CD4-positive, CD25-positive, alpha-beta regulatory T cell (primary cell): ENCODE measurements at regions not wholly inside any gene's neighbourhood (a gene's known extent, or its start where the extent isn't known, plus 50 kb on each side); places are given as distances from the start of the nearest gene placed in this dataset.
"Not testable (repeated sequence)": the region's sequence is repeated elsewhere in the genome, so short reads cannot be mapped to it uniquely, and the experiment has no call there.

Source experiments
- ATAC-seq, 2 donors: fragments of 150-1000 bp; cut with Tn5 transposase; one replicate each; pipeline ENCODE4 v1.10.0; 2021; ENCODE audit warnings: low read depth in 2 of 2, moderate number of reproducible peaks in 2 of 2, moderate library complexity in 1 of 2
- DNase-seq, 3 donors: peaks; one replicate each; pipeline versions ENCODE4 v3.0.0 to v3.0.0-alpha.2; 2012 to 2022; ENCODE audit warnings: mixed read lengths in 1 of 3
- H3K27ac ChIP-seq: one replicate; pipeline ENCODE4 v1.7.0; 2013; ENCODE audit warnings: mild to moderate bottlenecking, low read length; ENCODE audit not compliant: insufficient read depth, poor library complexity, severe bottlenecking
- H3K27me3 ChIP-seq: one replicate; pipeline ENCODE4 v1.7.0; 2013; ENCODE audit warnings: low read length; ENCODE audit not compliant: control insufficient read depth, insufficient read depth
- H3K36me3 ChIP-seq: one replicate; pipeline ENCODE4 v1.7.0; 2013; ENCODE audit warnings: mild to moderate bottlenecking, low read length, moderate library complexity; ENCODE audit not compliant: control insufficient read depth, insufficient read depth
- H3K4me1 ChIP-seq: 2 replicates; pipeline ENCODE4 v1.7.0; 2013; ENCODE audit warnings: mild to moderate bottlenecking, low read length; ENCODE audit not compliant: insufficient read depth, control insufficient read depth, poor library complexity, severe bottlenecking
- H3K4me3 ChIP-seq: one replicate; pipeline ENCODE4 v1.7.0; 2013; ENCODE audit warnings: low read depth, mild to moderate bottlenecking, low read length, moderate library complexity
- H3K9me3 ChIP-seq, 2 experiments: 1 replicate in 1 of 2; 2 replicates in 1 of 2; pipeline ENCODE4 v1.7.0; 2013; ENCODE audit warnings: low read length in 2 of 2, mild to moderate bottlenecking in 1 of 2, moderate library complexity in 1 of 2; ENCODE audit not compliant: control insufficient read depth in 2 of 2
- H3K27ac Mint-ChIP-seq, 3 donors: one replicate each; pipeline ENCODE4 v1.8.0; 2020 to 2022; ENCODE audit warnings: mild to moderate bottlenecking in 3 of 3, mixed read lengths in 3 of 3, moderate library complexity in 2 of 3
- H3K27me3 Mint-ChIP-seq: one replicate; pipeline ENCODE4 v1.8.0; 2022; ENCODE audit warnings: mild to moderate bottlenecking, mixed read lengths
- H3K36me3 Mint-ChIP-seq: one replicate; pipeline ENCODE4 v1.8.0; 2020; ENCODE audit warnings: mixed read lengths
- H3K4me1 Mint-ChIP-seq, 4 donors: one replicate each; pipeline ENCODE4 v1.8.0; 2020 to 2022; ENCODE audit warnings: mixed read lengths in 4 of 4, mild to moderate bottlenecking in 1 of 4
- H3K4me3 Mint-ChIP-seq, 4 donors: one replicate each; pipeline ENCODE4 v1.8.0; 2020 to 2022; ENCODE audit warnings: mild to moderate bottlenecking in 4 of 4, mixed read lengths in 4 of 4, moderate library complexity in 3 of 4
- H3K9me3 Mint-ChIP-seq, 7 donors: one replicate each; pipeline ENCODE4 v1.8.0; 2020 to 2022; ENCODE audit warnings: mixed read lengths in 7 of 7, mild to moderate bottlenecking in 3 of 7, moderate library complexity in 2 of 7

DNA sequence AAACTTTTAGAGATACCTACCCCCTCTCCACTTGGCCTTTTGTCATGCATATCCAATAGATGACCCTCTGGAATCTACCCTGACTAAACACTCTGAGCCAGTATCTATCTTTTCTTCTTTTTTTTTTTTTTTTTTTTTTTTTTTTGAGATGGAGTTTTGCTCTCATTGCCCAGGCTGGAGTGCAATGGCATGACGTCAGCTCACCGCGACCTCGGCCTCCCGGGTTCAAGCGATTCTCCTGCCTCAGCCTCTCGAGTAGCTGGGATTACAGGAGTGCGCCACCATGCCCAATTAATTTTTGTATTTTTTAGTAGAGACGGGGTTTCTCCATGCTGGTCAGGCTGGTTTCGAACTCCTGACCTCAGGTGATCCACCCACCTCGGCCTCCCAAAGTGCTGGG lies 50.8 kb upstream of the GRIN2B start:
- DNase-seq, H3K4me1 ChIP-seq, H3K4me3 ChIP-seq, ATAC-seq, H3K36me3 Mint-ChIP-seq, H3K4me1 Mint-ChIP-seq, H3K9me3 ChIP-seq, H3K27ac ChIP-seq, H3K27me3 ChIP-seq, H3K27me3 Mint-ChIP-seq, H3K4me3 Mint-ChIP-seq, H3K27ac Mint-ChIP-seq, H3K36me3 ChIP-seq: not testable (repeated sequence)
- H3K9me3 Mint-ChIP-seq: peaks cover 0 to 10% (median 3%) of the 10 kb centered on the region in 7 donors

DNA sequence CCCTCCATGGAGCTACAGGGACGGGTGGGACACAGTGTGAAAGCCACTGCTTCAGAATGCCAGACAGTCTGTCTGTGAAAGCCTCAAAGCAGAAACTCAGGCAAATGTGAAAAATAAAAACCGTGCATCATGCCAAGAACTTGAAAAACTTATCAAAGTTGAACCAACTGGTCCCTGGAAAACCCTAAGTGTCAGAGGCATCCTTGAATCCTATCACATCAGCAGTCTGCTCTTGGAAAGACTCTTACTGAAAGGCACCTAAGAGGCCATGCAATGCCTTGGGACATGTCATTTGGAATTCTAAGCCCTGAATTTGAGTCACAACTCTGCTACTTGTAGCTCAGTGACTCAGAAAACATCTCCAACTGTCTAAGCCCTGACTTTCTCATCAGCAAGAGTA lies 62.4 kb upstream of the GRIN2B start:
- Histone ChIP-seq H3K27me3 (no peaks in the 10 kb centered on the region), H3K9me3 (no peaks in the 10 kb centered on the region), H3K36me3 (no peaks in the 10 kb centered on the region), H3K27ac (no peak overlapping the region), H3K4me1 (no peaks in the 10 kb centered on the region), H3K4me3 (no peak overlapping the region)
- Mint-ChIP-seq H3K36me3 (no peaks in the 10 kb centered on the region), H3K27ac (no peak overlapping the region), H3K9me3 (peaks cover 0 to 5% (median 2%) of the 10 kb centered on the region in 7 donors), H3K4me1 (no peaks in the 10 kb centered on the region), H3K4me3 (no peak overlapping the region), H3K27me3 (no peaks in the 10 kb centered on the region)
- ATAC-seq (no peak), DNase-seq (no peak)

DNA sequence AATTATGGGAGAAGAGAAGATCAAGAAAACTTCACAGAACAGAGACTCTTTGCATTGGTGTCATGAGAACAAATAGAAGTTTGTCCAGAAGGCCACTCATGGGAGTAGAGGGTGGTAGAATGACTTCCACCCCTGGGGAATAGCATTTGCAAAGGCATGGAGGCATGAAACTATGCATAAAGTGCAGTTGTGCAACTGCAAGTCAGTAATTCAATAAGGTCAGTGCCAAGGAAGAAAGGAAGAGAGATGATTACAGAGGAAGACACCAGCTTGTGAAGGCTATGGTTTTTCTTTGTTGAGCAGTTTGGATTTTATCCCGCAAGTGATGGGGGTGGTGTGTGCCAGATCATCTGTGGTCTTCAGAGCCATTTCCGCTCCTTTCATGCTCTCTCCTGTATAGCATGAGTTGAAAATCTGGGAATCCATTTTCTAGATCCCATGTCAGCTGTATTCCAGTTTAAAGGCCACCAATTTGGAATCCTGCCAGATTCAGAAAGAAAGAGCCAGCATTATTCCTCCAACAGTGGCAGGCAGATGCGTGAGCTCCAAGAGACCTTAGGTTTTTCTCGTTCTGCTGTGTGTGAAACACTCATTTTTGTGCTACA lies 67.6 kb upstream of the GRIN2B start:
- no peak overlapping the region for H3K4me3 Mint-ChIP-seq
- ATAC-seq: no peak
- no peaks in the 10 kb centered on the region for H3K4me1 Mint-ChIP-seq
- H3K9me3 ChIP-seq: no peaks in the 10 kb centered on the region
- H3K4me1 ChIP-seq: no peaks in the 10 kb centered on the region
- no peak overlapping the region for H3K4me3 ChIP-seq
- H3K36me3 Mint-ChIP-seq: no peaks in the 10 kb centered on the region
- no peaks in the 10 kb centered on the region for H3K36me3 ChIP-seq
- peaks cover 0 to 9% (median 0%) of the 10 kb centered on the region in 7 donors for H3K9me3 Mint-ChIP-seq
- no peaks in the 10 kb centered on the region for H3K27me3 Mint-ChIP-seq
- H3K27me3 ChIP-seq: no peaks in the 10 kb centered on the region
- H3K27ac Mint-ChIP-seq: no peak overlapping the region
- DNase-seq: no peak
- no peak overlapping the region for H3K27ac ChIP-seq

DNA sequence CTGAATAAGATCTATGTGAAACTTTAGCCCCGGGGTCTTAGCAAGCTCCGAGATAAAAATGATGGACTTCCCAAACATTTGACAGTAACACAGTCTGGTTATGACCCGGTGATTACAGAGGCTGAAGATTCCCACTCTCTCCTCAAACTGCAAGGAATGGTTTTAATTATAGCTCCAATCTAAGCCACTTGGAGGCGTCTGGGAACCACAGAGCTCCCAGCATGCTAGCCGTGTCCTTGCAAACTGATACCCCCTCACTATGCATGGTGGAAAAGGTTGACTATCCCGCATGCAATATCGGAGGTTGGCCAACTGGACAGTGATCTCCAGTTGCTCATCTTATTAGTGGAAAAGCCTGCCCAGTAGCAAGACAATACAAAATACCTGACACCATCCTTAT lies 76.5 kb upstream of the GRIN2B start:
- Histone ChIP-seq H3K9me3 (no peaks in the 10 kb centered on the region), H3K4me3 (no peak overlapping the region), H3K27me3 (no peaks in the 10 kb centered on the region), H3K4me1 (no peaks in the 10 kb centered on the region), H3K27ac (no peak overlapping the region), H3K36me3 (no peaks in the 10 kb centered on the region)
- Mint-ChIP-seq H3K4me3 (no peak overlapping the region), H3K36me3 (no peaks in the 10 kb centered on the region), H3K9me3 (peaks cover 0 to 4% (median 0%) of the 10 kb centered on the region in 7 donors), H3K4me1 (no peaks in the 10 kb centered on the region), H3K27ac (peak overlapping the region in 1 of 3 donors; percentile 27), H3K27me3 (no peaks in the 10 kb centered on the region)
- ATAC-seq (no peak), DNase-seq (no peak)

DNA sequence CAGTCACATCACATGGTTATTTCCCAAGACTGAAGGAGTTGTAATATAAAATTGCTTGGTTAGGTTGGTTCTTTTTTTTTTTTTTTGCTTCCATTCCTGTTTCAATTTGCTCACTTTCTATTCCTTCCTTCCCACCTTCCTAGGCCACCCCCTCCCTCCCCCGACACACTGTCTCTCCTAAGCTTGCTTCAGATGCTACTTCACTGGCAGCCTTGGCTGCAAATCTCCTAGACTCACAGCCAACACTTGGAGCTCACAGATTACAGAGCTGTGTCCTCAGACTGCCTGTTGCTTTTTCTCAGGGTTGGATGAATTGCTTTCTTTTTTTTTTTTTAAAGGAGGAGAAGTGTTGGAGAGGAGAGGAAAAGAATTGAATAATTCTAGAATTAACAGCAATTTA lies 77.3 kb upstream of the GRIN2B start:
- Mint-ChIP-seq H3K4me3 (no peak overlapping the region), H3K27ac (no peak overlapping the region), H3K4me1 (no peaks in the 10 kb centered on the region), H3K27me3 (no peaks in the 10 kb centered on the region), H3K9me3 (peaks cover 0 to 4% (median 0%) of the 10 kb centered on the region in 7 donors), H3K36me3 (no peaks in the 10 kb centered on the region)
- no peaks in the 10 kb centered on the region for H3K4me1 ChIP-seq
- no peaks in the 10 kb centered on the region for H3K27me3 ChIP-seq
- no peak for ATAC-seq
- DNase-seq: no peak
- no peak overlapping the region for H3K27ac ChIP-seq
- no peaks in the 10 kb centered on the region for H3K36me3 ChIP-seq
- H3K4me3 ChIP-seq: no peak overlapping the region
- no peaks in the 10 kb centered on the region for H3K9me3 ChIP-seq

DNA sequence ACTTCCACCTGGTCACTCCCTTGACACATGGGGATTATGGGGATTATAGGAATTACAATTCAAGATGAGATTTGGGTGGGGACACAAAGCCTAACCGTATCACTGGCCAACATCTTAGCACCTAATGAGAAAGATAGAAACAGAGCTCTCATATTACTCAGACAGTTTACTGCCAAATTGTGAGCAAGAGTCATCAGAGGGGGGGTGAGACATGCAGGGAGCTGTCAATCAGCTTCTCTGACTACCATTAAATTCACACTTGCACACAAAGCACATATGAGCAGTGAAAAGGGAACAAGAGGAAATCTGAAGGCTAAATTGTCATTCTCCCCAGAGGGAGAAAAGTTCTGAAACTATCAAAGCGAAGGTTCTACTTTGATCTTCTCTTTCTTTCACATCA lies 78.1 kb upstream of the GRIN2B start:
- H3K4me3 Mint-ChIP-seq: no peak overlapping the region
- H3K9me3 Mint-ChIP-seq: peaks cover 0 to 4% (median 0%) of the 10 kb centered on the region in 7 donors
- no peaks in the 10 kb centered on the region for H3K27me3 Mint-ChIP-seq
- H3K27me3 ChIP-seq: no peaks in the 10 kb centered on the region
- no peaks in the 10 kb centered on the region for H3K9me3 ChIP-seq
- no peaks in the 10 kb centered on the region for H3K36me3 ChIP-seq
- ATAC-seq: no peak
- H3K27ac ChIP-seq: no peak overlapping the region
- DNase-seq: no peak
- H3K4me1 Mint-ChIP-seq: no peaks in the 10 kb centered on the region
- H3K36me3 Mint-ChIP-seq: no peaks in the 10 kb centered on the region
- no peak overlapping the region for H3K4me3 ChIP-seq
- H3K4me1 ChIP-seq: no peaks in the 10 kb centered on the region
- no peak overlapping the region for H3K27ac Mint-ChIP-seq

DNA sequence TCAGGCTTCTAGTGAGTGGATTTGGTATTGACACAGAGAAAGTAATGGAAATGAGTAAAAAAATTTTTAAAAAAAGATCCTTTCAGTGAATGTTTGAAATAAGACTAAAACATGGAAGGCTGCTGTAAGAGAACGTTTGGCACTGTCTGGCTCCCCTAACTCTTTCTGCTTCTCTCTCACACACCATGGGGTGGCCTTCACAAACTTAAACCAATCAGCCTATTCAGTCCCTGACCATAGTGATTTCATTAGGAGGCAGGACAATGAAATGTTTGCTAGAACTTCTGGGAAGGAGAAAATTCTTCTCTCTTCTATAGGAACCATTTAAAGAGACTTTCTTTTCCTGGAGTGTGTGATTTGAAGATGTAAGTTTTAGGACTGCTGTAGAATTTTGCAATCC lies 84.2 kb upstream of the GRIN2B start:
- no peaks in the 10 kb centered on the region for H3K36me3 ChIP-seq
- H3K4me1 ChIP-seq: no peaks in the 10 kb centered on the region
- H3K9me3 Mint-ChIP-seq: peaks cover 0 to 3% (median 0%) of the 10 kb centered on the region in 7 donors
- H3K9me3 ChIP-seq: no peaks in the 10 kb centered on the region
- H3K4me1 Mint-ChIP-seq: no peaks in the 10 kb centered on the region
- DNase-seq (no peak), ATAC-seq (no peak)
- H3K27me3 Mint-ChIP-seq: no peaks in the 10 kb centered on the region
- no peak overlapping the region for H3K27ac Mint-ChIP-seq
- H3K4me3 ChIP-seq: no peak overlapping the region
- H3K4me3 Mint-ChIP-seq: no peak overlapping the region
- no peaks in the 10 kb centered on the region for H3K36me3 Mint-ChIP-seq
- H3K27ac ChIP-seq: no peak overlapping the region
- no peaks in the 10 kb centered on the region for H3K27me3 ChIP-seq

DNA sequence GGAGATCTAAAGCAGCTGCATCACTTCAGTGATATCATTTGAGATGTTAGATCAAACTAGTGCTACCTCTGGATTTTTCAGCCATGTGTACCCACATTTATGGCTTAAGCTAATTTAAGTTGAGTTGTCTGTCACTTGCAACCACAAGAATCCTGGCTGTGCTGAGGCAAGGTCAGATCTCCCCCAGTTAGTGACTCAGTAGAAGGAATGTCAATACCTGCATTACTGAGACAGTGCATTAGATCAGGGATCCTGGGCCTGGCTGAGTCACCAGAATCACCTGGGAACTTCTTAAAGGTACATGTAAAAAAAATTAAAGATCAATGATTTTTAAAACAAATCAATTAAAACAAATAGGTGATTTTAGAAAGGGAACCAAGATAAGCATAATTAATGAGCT lies 84.6 kb upstream of the GRIN2B start:
- Mint-ChIP-seq H3K27me3 (no peaks in the 10 kb centered on the region), H3K36me3 (no peaks in the 10 kb centered on the region), H3K4me3 (no peak overlapping the region), H3K27ac (no peak overlapping the region), H3K9me3 (peaks cover 0 to 3% (median 0%) of the 10 kb centered on the region in 7 donors), H3K4me1 (no peaks in the 10 kb centered on the region)
- no peaks in the 10 kb centered on the region for H3K27me3 ChIP-seq
- H3K4me1 ChIP-seq: no peaks in the 10 kb centered on the region
- H3K36me3 ChIP-seq: no peaks in the 10 kb centered on the region
- DNase-seq (no peak), ATAC-seq (no peak)
- H3K27ac ChIP-seq: no peak overlapping the region
- no peak overlapping the region for H3K4me3 ChIP-seq
- H3K9me3 ChIP-seq: no peaks in the 10 kb centered on the region
